ENCODE measurements at regions not wholly inside any gene's neighbourhood (a gene's known extent, or its start where the extent isn't known, plus 50 kb on each side); places are given as distances from the start of the nearest gene placed in this dataset.

DNA sequence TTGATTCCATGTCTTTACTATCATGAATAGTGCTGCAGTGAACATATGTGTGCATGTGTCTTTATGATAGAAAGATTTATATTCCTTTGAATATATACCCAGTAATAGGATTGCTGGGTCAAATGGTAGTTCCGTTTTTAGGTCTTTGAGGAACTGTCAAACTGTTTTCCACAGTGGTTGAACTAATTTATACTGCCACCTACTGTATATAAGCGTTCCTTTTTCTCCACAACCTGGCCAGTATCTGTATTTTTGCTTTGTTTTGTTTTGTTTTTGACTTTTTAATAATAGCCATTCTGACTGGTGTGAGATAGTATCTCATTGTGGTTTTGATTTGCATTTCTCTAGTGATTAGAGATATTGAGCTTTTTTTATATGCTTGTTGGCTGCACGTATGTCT lies 641.6 kb downstream of the SUCLG1 start (continued):
- TF ChIP-seq, protein P1, sequence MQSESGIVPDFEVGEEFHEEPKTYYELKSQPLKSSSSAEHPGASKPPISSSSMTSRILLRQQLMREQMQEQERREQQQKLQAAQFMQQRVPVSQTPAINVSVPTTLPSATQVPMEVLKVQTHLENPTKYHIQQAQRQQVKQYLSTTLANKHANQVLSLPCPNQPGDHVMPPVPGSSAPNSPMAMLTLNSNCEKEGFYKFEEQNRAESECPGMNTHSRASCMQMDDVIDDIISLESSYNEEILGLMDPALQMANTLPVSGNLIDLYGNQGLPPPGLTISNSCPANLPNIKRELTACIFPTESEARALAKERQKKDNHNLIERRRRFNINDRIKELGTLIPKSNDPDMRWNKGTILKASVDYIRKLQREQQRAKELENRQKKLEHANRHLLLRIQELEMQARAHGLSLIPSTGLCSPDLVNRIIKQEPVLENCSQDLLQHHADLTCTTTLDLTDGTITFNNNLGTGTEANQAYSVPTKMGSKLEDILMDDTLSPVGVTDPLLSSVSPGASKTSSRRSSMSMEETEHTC (IDR thresholded peaks at IDR 0.05), result no peak
- TF ChIP-seq MCM7 (IDR thresholded peaks at IDR 0.05) (0 out of 4 replicates have a peak, but pooled peaks of 1 of the 2 experiments have one; percentile 12), SP1 (CRISPR knock-in tag; IDR thresholded peaks at IDR 0.05) (no peak), YY1 (IDR thresholded peaks at IDR 0.05; ENCODE audit: borderline replicate concordance in 1 of 3, control insufficient read depth in 1 of 3, extremely low read depth in 1 of 3, insufficient read depth in 3 of 3, insufficient read length in 1 of 3, insufficient replicate concordance in 2 of 3, low read depth in 1 of 3, low read length in 2 of 3) (no peak), CREBBP (IDR thresholded peaks at IDR 0.05; ENCODE audit: low read depth, low read length) (no peak), DACH1 (IDR thresholded peaks at IDR 0.05; ENCODE audit: partially characterized antibody) (no peak), CSDE1 (IDR thresholded peaks at IDR 0.05) (no peak), ZFX (CRISPR knock-in tag; IDR thresholded peaks at IDR 0.05) (no peak), SAP30 (IDR thresholded peaks at IDR 0.05; ENCODE audit: borderline replicate concordance, insufficient read depth, low read depth, low read length, poor library complexity, severe bottlenecking) (no peak), SPI1 (IDR thresholded peaks at IDR 0.05; ENCODE audit: borderline replicate concordance, low read depth, low read length) (peak; percentile 34; the same call in 1 of the 2 replicates), SUPT5H (IDR thresholded peaks at IDR 0.05) (no peak), CBX3 (IDR thresholded peaks at IDR 0.05; ENCODE audit: borderline replicate concordance in 1 of 2, low read length in 2 of 2) (no peak), ZNF75A (CRISPR knock-in tag; IDR thresholded peaks at IDR 0.05) (no peak), PYGO2 (tag; IDR thresholded peaks at IDR 0.05) (no peak)
- TF ChIP-seq, protein P2, sequence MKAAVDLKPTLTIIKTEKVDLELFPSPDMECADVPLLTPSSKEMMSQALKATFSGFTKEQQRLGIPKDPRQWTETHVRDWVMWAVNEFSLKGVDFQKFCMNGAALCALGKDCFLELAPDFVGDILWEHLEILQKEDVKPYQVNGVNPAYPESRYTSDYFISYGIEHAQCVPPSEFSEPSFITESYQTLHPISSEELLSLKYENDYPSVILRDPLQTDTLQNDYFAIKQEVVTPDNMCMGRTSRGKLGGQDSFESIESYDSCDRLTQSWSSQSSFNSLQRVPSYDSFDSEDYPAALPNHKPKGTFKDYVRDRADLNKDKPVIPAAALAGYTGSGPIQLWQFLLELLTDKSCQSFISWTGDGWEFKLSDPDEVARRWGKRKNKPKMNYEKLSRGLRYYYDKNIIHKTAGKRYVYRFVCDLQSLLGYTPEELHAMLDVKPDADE (conservative IDR thresholded peaks at IDR 0.05; ENCODE audit: control insufficient read depth, low read depth, low read length), result no peak
- TF ChIP-seq, protein P3, sequence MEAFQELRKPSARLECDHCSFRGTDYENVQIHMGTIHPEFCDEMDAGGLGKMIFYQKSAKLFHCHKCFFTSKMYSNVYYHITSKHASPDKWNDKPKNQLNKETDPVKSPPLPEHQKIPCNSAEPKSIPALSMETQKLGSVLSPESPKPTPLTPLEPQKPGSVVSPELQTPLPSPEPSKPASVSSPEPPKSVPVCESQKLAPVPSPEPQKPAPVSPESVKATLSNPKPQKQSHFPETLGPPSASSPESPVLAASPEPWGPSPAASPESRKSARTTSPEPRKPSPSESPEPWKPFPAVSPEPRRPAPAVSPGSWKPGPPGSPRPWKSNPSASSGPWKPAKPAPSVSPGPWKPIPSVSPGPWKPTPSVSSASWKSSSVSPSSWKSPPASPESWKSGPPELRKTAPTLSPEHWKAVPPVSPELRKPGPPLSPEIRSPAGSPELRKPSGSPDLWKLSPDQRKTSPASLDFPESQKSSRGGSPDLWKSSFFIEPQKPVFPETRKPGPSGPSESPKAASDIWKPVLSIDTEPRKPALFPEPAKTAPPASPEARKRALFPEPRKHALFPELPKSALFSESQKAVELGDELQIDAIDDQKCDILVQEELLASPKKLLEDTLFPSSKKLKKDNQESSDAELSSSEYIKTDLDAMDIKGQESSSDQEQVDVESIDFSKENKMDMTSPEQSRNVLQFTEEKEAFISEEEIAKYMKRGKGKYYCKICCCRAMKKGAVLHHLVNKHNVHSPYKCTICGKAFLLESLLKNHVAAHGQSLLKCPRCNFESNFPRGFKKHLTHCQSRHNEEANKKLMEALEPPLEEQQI (IDR thresholded peaks at IDR 0.05), result 0 out of 2 replicates have a peak, but pooled peaks have one; percentile 22
